ENCODE measurements at regions not wholly inside any gene's neighbourhood (a gene's known extent, or its start where the extent isn't known, plus 50 kb on each side); places are given as distances from the start of the nearest gene placed in this dataset.

DNA sequence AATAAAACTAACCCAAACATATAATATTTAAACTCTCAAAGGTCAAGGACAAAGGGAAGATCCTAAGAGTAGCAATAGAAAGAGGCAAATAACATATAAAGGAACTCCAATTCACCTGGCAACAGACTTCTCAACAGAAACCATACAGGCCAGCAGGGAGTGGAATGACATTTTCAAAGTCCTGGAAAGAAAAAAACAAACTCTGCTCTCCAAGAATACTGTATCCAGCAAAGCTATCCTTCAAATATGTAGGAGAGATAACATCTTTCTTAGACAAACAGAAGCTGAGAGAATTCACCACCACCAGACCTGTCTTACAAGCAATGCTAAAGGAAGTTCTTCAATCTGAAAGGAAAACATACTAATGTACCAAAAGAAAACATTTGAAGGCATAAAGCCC, 51.5 kb upstream of the TMEM158 start:
- peaks cover 0 to 5% of the 10 kb centered on the region in 2 donors for H3K4me1 ChIP-seq
- ATAC-seq (no peak), DNase-seq (no peak)
- H3K27ac ChIP-seq: no peak overlapping the region
- intact Hi-C loops (cut with DNase I): no loop called here
- H3K27me3 ChIP-seq: no peaks in the 10 kb centered on the region
- no peaks in the 10 kb centered on the region for H3K36me3 ChIP-seq
- H3K4me3 ChIP-seq: no peak overlapping the region
- H3K9me3 ChIP-seq: peaks cover 0 to 29% of the 10 kb centered on the region in 2 donors
- TF ChIP-seq, protein P1, sequence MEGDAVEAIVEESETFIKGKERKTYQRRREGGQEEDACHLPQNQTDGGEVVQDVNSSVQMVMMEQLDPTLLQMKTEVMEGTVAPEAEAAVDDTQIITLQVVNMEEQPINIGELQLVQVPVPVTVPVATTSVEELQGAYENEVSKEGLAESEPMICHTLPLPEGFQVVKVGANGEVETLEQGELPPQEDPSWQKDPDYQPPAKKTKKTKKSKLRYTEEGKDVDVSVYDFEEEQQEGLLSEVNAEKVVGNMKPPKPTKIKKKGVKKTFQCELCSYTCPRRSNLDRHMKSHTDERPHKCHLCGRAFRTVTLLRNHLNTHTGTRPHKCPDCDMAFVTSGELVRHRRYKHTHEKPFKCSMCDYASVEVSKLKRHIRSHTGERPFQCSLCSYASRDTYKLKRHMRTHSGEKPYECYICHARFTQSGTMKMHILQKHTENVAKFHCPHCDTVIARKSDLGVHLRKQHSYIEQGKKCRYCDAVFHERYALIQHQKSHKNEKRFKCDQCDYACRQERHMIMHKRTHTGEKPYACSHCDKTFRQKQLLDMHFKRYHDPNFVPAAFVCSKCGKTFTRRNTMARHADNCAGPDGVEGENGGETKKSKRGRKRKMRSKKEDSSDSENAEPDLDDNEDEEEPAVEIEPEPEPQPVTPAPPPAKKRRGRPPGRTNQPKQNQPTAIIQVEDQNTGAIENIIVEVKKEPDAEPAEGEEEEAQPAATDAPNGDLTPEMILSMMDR (IDR thresholded peaks at IDR 0.05): no peak

DNA sequence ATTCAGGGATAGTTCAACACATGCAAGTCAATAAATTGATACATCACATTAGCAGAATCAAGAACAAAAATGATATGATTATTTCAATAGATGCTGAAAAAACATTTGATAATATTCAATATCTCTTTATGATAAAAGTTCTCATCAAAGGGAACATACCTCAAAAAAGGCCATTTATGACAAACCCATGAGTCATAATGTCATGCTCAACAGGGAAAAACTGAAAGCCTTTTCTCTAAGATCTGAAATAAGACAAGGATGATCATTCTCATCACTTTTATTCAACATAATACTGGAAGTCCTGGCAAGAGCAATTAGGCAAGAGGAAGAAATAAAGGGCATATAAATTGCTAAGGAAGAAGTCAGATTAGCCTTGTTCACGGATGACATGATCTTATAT, 54.1 kb upstream of the TMEM158 start:
- Histone ChIP-seq H3K36me3 (no peaks in the 10 kb centered on the region), H3K27me3 (no peaks in the 10 kb centered on the region), H3K4me1 (no peaks in the 10 kb centered on the region), H3K9me3 (peaks cover 0 to 29% of the 10 kb centered on the region in 2 donors), H3K4me3 (no peak overlapping the region), H3K27ac (no peak overlapping the region)
- intact Hi-C loops (cut with DNase I): no loop called here
- DNase-seq (no peak), ATAC-seq (no peak)
- TF ChIP-seq, protein P1 (IDR thresholded peaks at IDR 0.05): no peak

DNA sequence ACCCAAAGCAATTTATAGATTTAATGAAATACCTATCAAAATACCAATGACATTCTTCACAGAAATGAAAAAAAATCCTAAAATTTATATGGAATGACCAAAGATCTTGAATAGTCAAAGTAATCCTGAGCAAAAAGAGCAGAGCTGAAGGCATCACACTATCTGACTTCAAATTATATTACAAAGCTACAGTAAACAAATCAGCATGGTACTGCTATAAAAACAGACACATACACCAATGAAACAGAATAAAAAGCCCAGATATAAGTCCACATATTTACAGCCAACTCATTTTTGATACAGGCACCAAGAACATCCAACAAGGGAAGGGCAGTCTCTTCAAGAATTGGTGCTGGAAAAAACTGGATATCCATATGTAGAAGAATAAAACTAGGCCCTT, 54.9 kb upstream of the TMEM158 start:
- ATAC-seq (no peak), DNase-seq (no peak)
- H3K36me3 ChIP-seq: no peaks in the 10 kb centered on the region
- TF ChIP-seq, protein P1 (IDR thresholded peaks at IDR 0.05): no peak
- H3K4me3 ChIP-seq: no peak overlapping the region
- intact Hi-C loops (cut with DNase I): no loop called here
- peaks cover 0 to 29% of the 10 kb centered on the region in 2 donors for H3K9me3 ChIP-seq
- no peaks in the 10 kb centered on the region for H3K4me1 ChIP-seq
- H3K27me3 ChIP-seq: no peaks in the 10 kb centered on the region
- H3K27ac ChIP-seq: no peak overlapping the region

DNA sequence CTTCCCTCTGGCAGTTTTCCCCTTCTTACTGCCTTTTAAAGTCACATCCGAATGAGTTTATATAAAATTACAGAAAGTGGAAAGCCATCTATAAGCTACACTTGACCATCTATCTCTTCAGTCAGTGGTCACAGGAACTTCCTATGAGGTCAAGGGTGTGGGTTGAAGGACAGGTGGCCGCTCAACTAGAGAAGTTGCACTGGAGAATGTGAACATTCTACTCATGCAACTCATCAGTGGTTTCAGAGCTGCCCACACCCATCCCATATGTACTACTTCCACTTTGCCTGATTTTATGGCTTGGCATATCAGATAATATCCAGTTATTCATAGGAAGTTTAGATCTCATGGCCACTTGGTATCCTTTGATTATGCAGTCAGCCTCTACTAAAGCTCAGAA, 57.4 kb upstream of the TMEM158 start:
- Histone ChIP-seq H3K27me3 (no peaks in the 10 kb centered on the region), H3K4me1 (no peaks in the 10 kb centered on the region), H3K27ac (no peak overlapping the region), H3K4me3 (no peak overlapping the region), H3K9me3 (peaks cover 0 to 16% of the 10 kb centered on the region in 2 donors), H3K36me3 (no peaks in the 10 kb centered on the region)
- intact Hi-C loops (cut with DNase I): no loop called here
- DNase-seq (no peak), ATAC-seq (no peak)
- TF ChIP-seq, protein P1 (IDR thresholded peaks at IDR 0.05): no peak

DNA sequence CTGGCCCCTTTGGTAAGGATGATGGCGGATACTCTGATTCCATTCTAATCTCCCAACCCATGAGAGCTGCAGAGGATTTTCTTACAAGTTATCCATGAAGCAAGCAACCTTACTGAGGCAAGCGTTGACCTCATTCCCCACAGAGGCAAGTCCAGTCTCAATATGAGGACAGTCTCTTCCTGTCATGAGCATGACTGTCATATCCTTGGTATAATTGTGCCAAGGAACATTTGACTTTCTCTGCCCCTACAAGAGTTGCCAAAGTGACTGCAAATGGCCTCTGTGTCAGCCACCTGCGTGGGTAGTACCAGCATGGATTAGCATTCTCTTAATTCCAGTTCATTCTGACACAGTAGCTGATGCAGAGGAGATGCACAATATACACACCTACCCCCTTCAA, 71.2 kb upstream of the TMEM158 start:
- Histone ChIP-seq H3K9me3 (peaks cover 0 to 14% of the 10 kb centered on the region in 2 donors), H3K27me3 (peaks cover 0 to 8% of the 10 kb centered on the region in 2 donors), H3K4me3 (no peak overlapping the region), H3K27ac (no peak overlapping the region), H3K36me3 (no peaks in the 10 kb centered on the region), H3K4me1 (no peaks in the 10 kb centered on the region)
- ATAC-seq (no peak), DNase-seq (no peak)
- TF ChIP-seq, protein P1 (IDR thresholded peaks at IDR 0.05): no peak
- intact Hi-C loops (cut with DNase I): no loop called here
